CD4-positive, CD25-positive, alpha-beta regulatory T cell (primary cell): ENCODE measurements at regions not wholly inside any gene's neighbourhood (a gene's known extent, or its start where the extent isn't known, plus 50 kb on each side); places are given as distances from the start of the nearest gene placed in this dataset.
"Not testable (repeated sequence)": the region's sequence is repeated elsewhere in the genome, so short reads cannot be mapped to it uniquely, and the experiment has no call there.

Experiments
- ATAC-seq, 2 donors: fragments of 150-1000 bp; cut with Tn5 transposase; one replicate each; pipeline ENCODE4 v1.10.0; 2021; ENCODE audit warnings: low read depth in 2 of 2, moderate number of reproducible peaks in 2 of 2, moderate library complexity in 1 of 2
- DNase-seq, 3 donors: peaks; one replicate each; pipeline versions ENCODE4 v3.0.0 to v3.0.0-alpha.2; 2012 to 2022; ENCODE audit warnings: mixed read lengths in 1 of 3
- H3K27ac ChIP-seq: one replicate; pipeline ENCODE4 v1.7.0; 2013; ENCODE audit warnings: mild to moderate bottlenecking, low read length; ENCODE audit not compliant: insufficient read depth, poor library complexity, severe bottlenecking
- H3K27me3 ChIP-seq: one replicate; pipeline ENCODE4 v1.7.0; 2013; ENCODE audit warnings: low read length; ENCODE audit not compliant: control insufficient read depth, insufficient read depth
- H3K36me3 ChIP-seq: one replicate; pipeline ENCODE4 v1.7.0; 2013; ENCODE audit warnings: mild to moderate bottlenecking, low read length, moderate library complexity; ENCODE audit not compliant: control insufficient read depth, insufficient read depth
- H3K4me1 ChIP-seq: 2 replicates; pipeline ENCODE4 v1.7.0; 2013; ENCODE audit warnings: mild to moderate bottlenecking, low read length; ENCODE audit not compliant: insufficient read depth, control insufficient read depth, poor library complexity, severe bottlenecking
- H3K4me3 ChIP-seq: one replicate; pipeline ENCODE4 v1.7.0; 2013; ENCODE audit warnings: low read depth, mild to moderate bottlenecking, low read length, moderate library complexity
- H3K9me3 ChIP-seq, 2 experiments: 1 replicate in 1 of 2; 2 replicates in 1 of 2; pipeline ENCODE4 v1.7.0; 2013; ENCODE audit warnings: low read length in 2 of 2, mild to moderate bottlenecking in 1 of 2, moderate library complexity in 1 of 2; ENCODE audit not compliant: control insufficient read depth in 2 of 2
- H3K27ac Mint-ChIP-seq, 3 donors: one replicate each; pipeline ENCODE4 v1.8.0; 2020 to 2022; ENCODE audit warnings: mild to moderate bottlenecking in 3 of 3, mixed read lengths in 3 of 3, moderate library complexity in 2 of 3
- H3K27me3 Mint-ChIP-seq: one replicate; pipeline ENCODE4 v1.8.0; 2022; ENCODE audit warnings: mild to moderate bottlenecking, mixed read lengths
- H3K36me3 Mint-ChIP-seq: one replicate; pipeline ENCODE4 v1.8.0; 2020; ENCODE audit warnings: mixed read lengths
- H3K4me1 Mint-ChIP-seq, 4 donors: one replicate each; pipeline ENCODE4 v1.8.0; 2020 to 2022; ENCODE audit warnings: mixed read lengths in 4 of 4, mild to moderate bottlenecking in 1 of 4
- H3K4me3 Mint-ChIP-seq, 4 donors: one replicate each; pipeline ENCODE4 v1.8.0; 2020 to 2022; ENCODE audit warnings: mild to moderate bottlenecking in 4 of 4, mixed read lengths in 4 of 4, moderate library complexity in 3 of 4
- H3K9me3 Mint-ChIP-seq, 7 donors: one replicate each; pipeline ENCODE4 v1.8.0; 2020 to 2022; ENCODE audit warnings: mixed read lengths in 7 of 7, mild to moderate bottlenecking in 3 of 7, moderate library complexity in 2 of 7

DNA sequence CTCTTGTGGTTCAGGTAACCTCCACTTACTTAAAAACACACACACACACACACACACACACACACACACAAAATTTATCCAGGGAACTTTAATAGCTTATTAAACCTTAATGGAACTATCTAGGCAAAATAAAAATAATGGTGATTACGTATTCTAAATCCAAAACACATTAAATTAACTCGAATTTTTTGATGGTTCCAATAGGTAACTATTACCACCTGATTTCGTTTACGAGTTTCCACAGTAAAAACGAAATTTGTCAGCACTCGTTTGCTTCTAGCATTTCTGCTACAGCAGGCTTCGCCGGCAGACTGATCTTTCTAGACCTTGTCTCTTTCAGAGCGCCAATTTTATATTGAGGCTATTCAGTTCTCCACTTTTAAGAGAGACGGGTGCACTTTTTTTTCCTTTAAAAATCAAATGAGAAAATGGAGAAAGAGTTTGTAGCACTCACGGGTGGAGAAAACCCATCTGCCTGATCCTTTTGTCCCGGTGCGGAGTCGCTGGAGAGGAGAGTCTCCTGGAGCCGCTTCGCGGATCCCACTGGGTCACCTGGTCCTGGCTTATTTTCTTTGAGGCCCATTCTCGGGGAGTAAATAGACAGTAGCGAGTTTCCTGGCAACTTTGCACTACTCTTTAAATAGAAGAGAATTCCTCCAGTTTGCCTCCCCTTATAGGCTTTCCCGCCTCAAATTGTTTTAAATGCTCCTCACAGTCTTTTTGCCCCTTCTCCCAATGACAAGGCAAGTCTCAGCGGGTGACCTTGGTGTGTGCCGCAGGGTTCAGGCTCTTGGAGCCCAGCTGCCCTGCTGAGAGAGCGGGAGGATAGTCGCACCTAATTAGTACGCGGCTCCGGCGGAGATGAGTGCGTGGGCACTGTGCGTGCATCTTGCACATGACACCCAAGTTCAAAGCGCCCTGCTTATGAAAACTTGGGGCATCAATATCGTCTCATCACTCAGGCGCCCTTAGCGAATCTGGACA lies 117.0 kb downstream of the KCNRG start:
- no peak overlapping the region for H3K27ac ChIP-seq
- peaks cover 22% of the 10 kb centered on the region for H3K27me3 ChIP-seq
- peak overlapping the region; percentile 87 to 98 (median 92) for H3K4me3 Mint-ChIP-seq
- H3K36me3 Mint-ChIP-seq, result peaks cover 4% of the 10 kb centered on the region
- peak overlapping the region; percentile 72 for H3K4me3 ChIP-seq
- peaks cover 60% of the 10 kb centered on the region for H3K4me1 ChIP-seq
- H3K9me3 Mint-ChIP-seq, result peaks cover 0 to 8% (median 0%) of the 10 kb centered on the region in 7 donors
- peak overlapping the region; percentile 49 to 90 (median 89) for H3K27ac Mint-ChIP-seq
- H3K36me3 ChIP-seq, result no peaks in the 10 kb centered on the region
- H3K9me3 ChIP-seq, result peaks cover 0 to 2% of the 10 kb centered on the region in 2 experiments
- ATAC-seq, result no peak
- peak in 2 of 3 donors; percentile 30 to 37 for DNase-seq
- H3K27me3 Mint-ChIP-seq, result peaks cover 79% of the 10 kb centered on the region
- peaks cover 26 to 56% (median 43%) of the 10 kb centered on the region in 4 donors for H3K4me1 Mint-ChIP-seq

GRCh38 chr13:50132904-50133357 lies 117.7 kb downstream of the KCNRG start:
- Histone ChIP-seq H3K36me3 (no peaks in the 10 kb centered on the region), H3K4me1 (peaks cover 53% of the 10 kb centered on the region), H3K27ac (no peak overlapping the region), H3K4me3 (peak overlapping the region; percentile 72), H3K9me3 (peaks cover 0 to 2% of the 10 kb centered on the region in 2 experiments), H3K27me3 (peaks cover 22% of the 10 kb centered on the region)
- H3K4me3 Mint-ChIP-seq, result peak overlapping the region; percentile 87 to 98 (median 92)
- H3K36me3 Mint-ChIP-seq, result peaks cover 4% of the 10 kb centered on the region
- peaks cover 0 to 8% (median 0%) of the 10 kb centered on the region in 7 donors for H3K9me3 Mint-ChIP-seq
- H3K27me3 Mint-ChIP-seq, result peaks cover 75% of the 10 kb centered on the region
- H3K27ac Mint-ChIP-seq, result peak overlapping the region in 2 of 3 donors; percentile 89 to 90
- no peak for DNase-seq
- H3K4me1 Mint-ChIP-seq, result peaks cover 24 to 52% (median 39%) of the 10 kb centered on the region in 4 donors
- ATAC-seq, result no peak

DNA sequence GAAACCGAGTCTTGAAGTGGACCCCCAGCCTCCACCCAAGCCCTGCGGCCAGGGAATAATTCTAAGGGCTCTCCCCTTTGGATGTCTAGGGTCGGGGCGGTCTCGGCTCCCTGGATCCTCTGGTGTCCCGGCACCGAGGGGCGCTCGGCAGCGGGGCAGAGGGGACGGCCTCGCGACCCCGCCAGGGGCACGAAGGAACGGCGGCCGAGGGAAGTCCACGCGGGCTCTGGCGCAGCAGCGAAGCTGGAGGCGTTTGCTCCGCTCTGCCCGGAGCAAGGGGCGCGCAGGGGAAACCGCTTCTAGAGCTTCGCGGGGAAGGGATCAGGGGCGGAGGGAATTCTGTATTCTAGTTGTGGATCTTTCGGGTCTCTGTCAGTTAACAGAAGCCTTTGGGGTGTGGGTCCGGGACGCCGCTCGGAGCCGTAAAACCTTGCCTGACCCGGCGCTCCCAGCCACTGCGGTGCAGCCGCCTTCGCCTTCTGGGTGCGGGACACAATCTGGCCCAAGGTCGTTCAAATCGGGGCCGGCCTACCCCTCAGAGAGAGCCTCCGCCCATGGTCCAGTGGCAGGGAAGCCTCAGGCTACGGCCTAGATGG lies 118.2 kb downstream of the KCNRG start:
- peak overlapping the region in 1 of 4 donors; percentile 71 for H3K4me3 Mint-ChIP-seq
- H3K27ac ChIP-seq, result no peak overlapping the region
- H3K36me3 ChIP-seq, result no peaks in the 10 kb centered on the region
- peaks cover 4% of the 10 kb centered on the region for H3K36me3 Mint-ChIP-seq
- H3K4me1 Mint-ChIP-seq, result peaks cover 22 to 48% (median 35%) of the 10 kb centered on the region in 4 donors
- H3K27ac Mint-ChIP-seq, result no peak overlapping the region
- peaks cover 0 to 2% of the 10 kb centered on the region in 2 experiments for H3K9me3 ChIP-seq
- H3K27me3 Mint-ChIP-seq, result peaks cover 72% of the 10 kb centered on the region
- no peak for DNase-seq
- ATAC-seq, result no peak
- peaks cover 20% of the 10 kb centered on the region for H3K27me3 ChIP-seq
- peaks cover 48% of the 10 kb centered on the region for H3K4me1 ChIP-seq
- no peak overlapping the region for H3K4me3 ChIP-seq
- H3K9me3 Mint-ChIP-seq, result peaks cover 0 to 8% (median 0%) of the 10 kb centered on the region in 7 donors

GRCh38 chr13:50136226-50136625 lies 121.0 kb downstream of the KCNRG start:
- Histone ChIP-seq H3K9me3 (peaks cover 0 to 2% of the 10 kb centered on the region in 2 experiments), H3K4me3 (no peak overlapping the region), H3K27me3 (peaks cover 18% of the 10 kb centered on the region), H3K27ac (no peak overlapping the region), H3K4me1 (peaks cover 20% of the 10 kb centered on the region), H3K36me3 (no peaks in the 10 kb centered on the region)
- ATAC-seq (no peak), DNase-seq (no peak)
- Mint-ChIP-seq H3K27ac (peak overlapping the region in 1 of 3 donors; percentile 5), H3K4me1 (peaks cover 14 to 36% (median 17%) of the 10 kb centered on the region in 4 donors), H3K4me3 (no peak overlapping the region), H3K27me3 (peaks cover 57% of the 10 kb centered on the region), H3K36me3 (peaks cover 4% of the 10 kb centered on the region), H3K9me3 (peaks cover 0 to 4% (median 0%) of the 10 kb centered on the region in 7 donors)

GRCh38 chr13:50136678-50137077 lies 121.4 kb downstream of the KCNRG start:
- Mint-ChIP-seq H3K4me3 (no peak overlapping the region), H3K9me3 (peaks cover 0 to 4% (median 0%) of the 10 kb centered on the region in 7 donors), H3K36me3 (peaks cover 4% of the 10 kb centered on the region), H3K27me3 (peaks cover 53% of the 10 kb centered on the region), H3K27ac (peak overlapping the region in 1 of 3 donors; percentile 5), H3K4me1 (peaks cover 13 to 32% (median 13%) of the 10 kb centered on the region in 4 donors)
- H3K36me3 ChIP-seq, result no peaks in the 10 kb centered on the region
- H3K9me3 ChIP-seq, result peaks cover 0 to 2% of the 10 kb centered on the region in 2 experiments
- H3K4me1 ChIP-seq, result peaks cover 16% of the 10 kb centered on the region
- DNase-seq (no peak), ATAC-seq (no peak)
- no peak overlapping the region for H3K4me3 ChIP-seq
- no peak overlapping the region for H3K27ac ChIP-seq
- peaks cover 14% of the 10 kb centered on the region for H3K27me3 ChIP-seq

GRCh38 chr13:50139435-50139934 lies 124.2 kb downstream of the KCNRG start:
- not testable (repeated sequence) for H3K4me1 ChIP-seq, H3K36me3 Mint-ChIP-seq, H3K9me3 ChIP-seq, H3K27ac ChIP-seq, H3K27ac Mint-ChIP-seq, ATAC-seq, DNase-seq, H3K27me3 ChIP-seq, H3K4me3 ChIP-seq, H3K4me3 Mint-ChIP-seq, H3K36me3 ChIP-seq, H3K9me3 Mint-ChIP-seq
- Mint-ChIP-seq H3K4me1 (peaks cover 0 to 15% (median 4%) of the 10 kb centered on the region in 4 donors), H3K27me3 (peaks cover 34% of the 10 kb centered on the region)

DNA sequence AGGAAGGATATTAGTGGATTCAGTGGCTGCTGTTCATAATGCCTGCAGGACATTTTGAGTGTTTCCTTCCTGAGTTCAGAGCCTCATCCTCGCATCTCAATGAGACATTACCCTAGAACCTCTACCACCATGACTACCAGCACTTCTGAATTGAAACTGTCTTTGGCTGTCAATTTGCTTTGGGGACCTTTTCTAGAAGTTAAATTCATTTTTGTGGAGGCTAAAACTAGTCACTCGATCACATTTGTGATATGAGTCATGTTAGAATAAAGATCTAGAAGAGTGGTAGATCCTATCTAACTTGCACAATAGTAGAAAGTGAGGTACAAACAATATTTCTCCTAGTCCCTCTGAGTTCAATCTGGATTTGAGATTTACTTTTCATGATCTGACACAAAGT lies 124.9 kb downstream of the KCNRG start:
- Mint-ChIP-seq H3K9me3 (peaks cover 0 to 1% (median 0%) of the 10 kb centered on the region in 7 donors), H3K4me1 (peaks cover 0 to 8% (median 3%) of the 10 kb centered on the region in 4 donors), H3K27me3 (peaks cover 27% of the 10 kb centered on the region), H3K27ac (no peak overlapping the region), H3K36me3 (no peaks in the 10 kb centered on the region), H3K4me3 (no peak overlapping the region)
- Histone ChIP-seq H3K4me1 (no peaks in the 10 kb centered on the region), H3K4me3 (no peak overlapping the region), H3K27me3 (no peaks in the 10 kb centered on the region), H3K9me3 (no peaks in the 10 kb centered on the region), H3K27ac (no peak overlapping the region), H3K36me3 (no peaks in the 10 kb centered on the region)
- ATAC-seq, result no peak
- DNase-seq, result no peak
